Heart left ventricle (tissue), 13 donors: ENCODE measurements at regions not wholly inside any gene's neighbourhood (a gene's known extent, or its start where the extent isn't known, plus 50 kb on each side); places are given as distances from the start of the nearest gene placed in this dataset.

Experiments used
- CTCF ChIP-seq, 12 donors: fragments of 200-600 bp; sonication (generic) in 4 of 12; IDR thresholded peaks; one replicate each; pipeline versions ENCODE4 v1.5.0 to v1.8.0; 2018 to 2022; ENCODE audit warnings: antibody characterized with exemption in 12 of 12, mild to moderate bottlenecking in 5 of 12
- POLR2A ChIP-seq, 2 donors: fragments of 450-650 bp; IDR thresholded peaks; one replicate each; pipeline ENCODE4 v1.6.1; 2017; ENCODE audit warnings: antibody characterized with exemption in 2 of 2, mild to moderate bottlenecking in 2 of 2, moderate library complexity in 2 of 2
- donor health status: ischemic (EF 13 %, LVEDD 7.1; RV severe dilation, severe dysfunction).
- donor health status: DM: no; HTN: yes; CAD: no.
- donor health status: DM: no; HTN: no; CAD: no.
- donor health status: ischemic (EF 25% LVEDD 6.9; RV normal size, moderate dysfunction).
- donor health status: ischemic (EF 25% LVEDD 5.7; RV mildly dilated, moderate dysfunction).
- donor health status: ischemic (EF 35%, LVEDD 5.7; RV mildly dilated, moderate dysfunction).
- donor health status: nonischemic (EF 11% LVEDD 7.7; RV severe dilation, severe dysfunction).
- donor health status: DM: yes; HTN: yes; CAD: no.
- donor health status: PGD.
- donor health status: ischemic (EF 29% LVEDD 5.4; RV normal size, mild dysfunction).
- donor health status: nonischemic (EF 23%, LVEDD 6.1; RV moderate dilation, normal function).

GRCh38 chr5:96322217-96322616 is 110.8 kb downstream of the PCSK1 start:
- TF ChIP-seq CTCF (IDR thresholded peaks at IDR 0.05) (no peak), POLR2A (IDR thresholded peaks at IDR 0.05) (no peak)
